B cell (primary cell): ENCODE measurements at regions not wholly inside any gene's neighbourhood (a gene's known extent, or its start where the extent isn't known, plus 50 kb on each side); places are given as distances from the start of the nearest gene placed in this dataset.
"Not testable (repeated sequence)": the region's sequence is repeated elsewhere in the genome, so short reads cannot be mapped to it uniquely, and the experiment has no call there.

Experiments
- ATAC-seq: fragments of 200-7000 bp; cut with Tn5 transposase; one replicate; pipeline ENCODE4 v1.10.0; 2021; ENCODE audit warnings: low read depth, mild to moderate bottlenecking, moderate number of reproducible peaks, moderate library complexity
- CTCF ChIA-PET: fragments of 350-600 bp; sonication (Branson Sonifier 250); formaldehyde crosslinking; loops from one replicate; lab custom pipeline; 2021; ENCODE audit warnings: antibody characterized with exemption, inconsistent platforms; lab: Charles Lee
- POLR2A ChIA-PET: fragments of 350-600 bp; sonication (Branson Sonifier 250); formaldehyde crosslinking; loops from one replicate; lab custom pipeline; 2021; ENCODE audit warnings: antibody characterized with exemption; lab: Charles Lee
- DNase-seq: peaks from one replicate; pipeline ENCODE4 v3.0.0; 2013
- H2AFZ ChIP-seq: 2 replicates; pipeline ENCODE4 v1.6.1; 2012; ENCODE audit warnings: mild to moderate bottlenecking, low read depth, low read length; ENCODE audit not compliant: insufficient read depth, poor library complexity, severe bottlenecking
- H3K27ac ChIP-seq, 2 donors: 1 replicate in 1 of 2; 2 replicates in 1 of 2; pipeline ENCODE4 v1.5.1; 2012 to 2013; ENCODE audit warnings: low read length in 2 of 2, mild to moderate bottlenecking in 2 of 2, moderate library complexity in 1 of 2
- H3K27me3 ChIP-seq, 4 experiments: fragments of 200-600 bp in 1 of 4; sonication (generic) in 1 of 4; replicated peaks in 1 of 4; 1 replicate in 2 of 4; 2 replicates in 2 of 4; pipeline versions ENCODE4 v1.6.1 to v1.7.0; 2013 to 2016; ENCODE audit warnings: low read length in 3 of 4, mild to moderate bottlenecking in 2 of 4, mixed read lengths in 1 of 4, moderate library complexity in 1 of 4; ENCODE audit not compliant: insufficient read depth in 4 of 4, control insufficient read depth in 3 of 4; ENCODE audit errors: control extremely low read depth in 1 of 4
- H3K36me3 ChIP-seq, 2 experiments: replicated peaks in 1 of 2; 1 replicate in 1 of 2; 2 replicates in 1 of 2; pipeline versions ENCODE4 v1.6.1 to v1.7.1; 2013; ENCODE audit warnings: low read length in 1 of 2; ENCODE audit not compliant: insufficient read depth in 2 of 2, control insufficient read depth in 1 of 2; ENCODE audit errors: control extremely low read depth in 1 of 2, extremely low read depth in 1 of 2
- H3K4me1 ChIP-seq, 2 donors: fragments of 200-600 bp in 1 of 2; sonication (generic) in 1 of 2; 1 replicate in 1 of 2; 2 replicates in 1 of 2; pipeline versions ENCODE4 v1.5.1 to v1.6.1; 2013 to 2017; ENCODE audit warnings: low read length in 2 of 2; ENCODE audit not compliant: control insufficient read depth in 2 of 2, insufficient read depth in 2 of 2
- H3K4me2 ChIP-seq: replicated peaks from 2 replicates; pipeline ENCODE3; 2012; ENCODE audit warnings: mild to moderate bottlenecking, low read depth, low read length; ENCODE audit not compliant: poor library complexity, severe bottlenecking
- H3K4me3 ChIP-seq, 5 experiments: fragments of 200-600 bp in 1 of 5; sonication (generic) in 1 of 5; 1 replicate in 3 of 5; 2 replicates in 2 of 5; pipeline versions ENCODE4 v1.5.1 to v1.7.0; 2011 to 2016; ENCODE audit warnings: low read length in 4 of 5, mild to moderate bottlenecking in 4 of 5, low read depth in 2 of 5, control low read depth in 1 of 5, moderate library complexity in 1 of 5; ENCODE audit not compliant: insufficient read depth in 1 of 5; ENCODE audit errors: control extremely low read depth in 1 of 5, extremely low read depth in 1 of 5
- H3K79me2 ChIP-seq: fragments of 200-600 bp; sonication (generic); one replicate; pipeline ENCODE4 v1.6.0; 2016; ENCODE audit warnings: low read length; ENCODE audit not compliant: control insufficient read depth, insufficient read depth
- H3K9ac ChIP-seq: fragments of 200-600 bp; sonication (generic); 2 replicates; pipeline ENCODE4 v1.6.1; 2017; ENCODE audit warnings: mild to moderate bottlenecking, low read length, moderate library complexity
- H3K9me3 ChIP-seq, 3 donors: one replicate each; pipeline versions ENCODE4 v1.6.1 to v1.7.1; 2013; ENCODE audit warnings: low read length in 2 of 3; ENCODE audit not compliant: control insufficient read depth in 2 of 3, insufficient read depth in 1 of 3; ENCODE audit errors: control extremely low read depth in 1 of 3
- H4K20me1 ChIP-seq: 2 replicates; pipeline ENCODE4 v1.6.0; 2012; ENCODE audit warnings: mild to moderate bottlenecking, low read length; ENCODE audit not compliant: insufficient read depth, control insufficient read depth, poor library complexity, severe bottlenecking
- H3K27ac Mint-ChIP-seq: one replicate; pipeline ENCODE4 v1.8.0; 2021; ENCODE audit warnings: mixed read lengths
- H3K27me3 Mint-ChIP-seq: one replicate; pipeline ENCODE4 v1.8.0; 2021; ENCODE audit warnings: mixed read lengths
- H3K4me1 Mint-ChIP-seq: one replicate; pipeline ENCODE4 v1.8.0; 2021; ENCODE audit warnings: mixed read lengths
- H3K4me3 Mint-ChIP-seq: one replicate; pipeline ENCODE4 v1.8.0; 2021; ENCODE audit warnings: mixed read lengths
- H3K9me3 Mint-ChIP-seq: one replicate; pipeline ENCODE4 v1.8.0; 2022; ENCODE audit warnings: mixed read lengths; ENCODE audit not compliant: insufficient read depth
- EZH2 ChIP-seq: IDR thresholded peaks from 2 replicates; pipeline ENCODE4 v1.6.1; 2012; ENCODE audit warnings: borderline replicate concordance, low read depth, mild to moderate bottlenecking, moderate library complexity, low read length; ENCODE audit not compliant: insufficient read depth, poor library complexity, severe bottlenecking
- WGBS: methylation state at CpG from one replicate; pipeline ENCODE4 v1.1.5; 2013; ENCODE audit warnings: missing lambda C conversion rate; ENCODE audit not compliant: insufficient coverage; 5-methylcytosine and 5-hydroxymethylcytosine counted together
- intact Hi-C: fragments of 100-400 bp; cut with micrococcal nuclease; formaldehyde crosslinking; loops from one replicate; pipeline ENCODE4 v1.10.0; 2022
- TF ChIP-seq, protein P1 (sequence below): fragments of 200-600 bp; IDR thresholded peaks from one replicate; pipeline ENCODE4 v1.8.0; 2022; ENCODE audit warnings: antibody characterized with exemption, mild to moderate bottlenecking

DNA sequence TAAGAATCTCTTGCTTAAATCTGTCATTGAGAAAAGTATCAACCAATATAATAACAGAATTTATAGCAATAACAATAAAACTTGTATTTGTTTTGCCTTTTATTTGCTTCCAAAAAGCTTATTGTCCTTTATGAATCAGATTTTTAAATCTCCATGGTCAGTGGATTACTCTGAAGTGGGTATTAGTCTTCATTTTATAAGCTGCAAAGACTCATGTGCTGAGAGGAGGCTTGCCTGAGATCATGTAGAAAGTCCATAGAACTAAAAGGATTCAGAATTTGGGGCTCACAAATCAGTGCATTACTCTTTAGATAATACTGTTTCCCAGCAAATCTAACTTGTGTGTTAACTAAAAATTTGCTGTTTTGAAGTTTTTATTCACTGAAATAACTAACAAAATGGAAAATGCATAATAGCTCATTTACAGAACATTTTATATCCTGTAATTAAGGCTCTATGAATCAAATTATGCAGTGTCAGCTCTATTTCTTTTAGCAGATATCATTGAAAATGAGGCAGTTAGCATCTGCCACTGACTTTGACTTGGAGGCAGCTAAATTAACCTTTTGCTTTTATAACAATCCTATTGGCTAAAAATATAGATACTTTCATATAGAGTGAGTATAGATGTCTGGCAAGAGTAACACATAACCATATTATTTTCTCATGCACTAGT lies 781.1 kb upstream of the CITED2 start:
- Histone ChIP-seq H3K9me3 (no peaks in the 10 kb centered on the region), H3K4me3 (no peak overlapping the region), H3K4me2 (no peak overlapping the region), H3K79me2 (no peaks in the 10 kb centered on the region), H4K20me1 (no peaks in the 10 kb centered on the region), H3K36me3 (no peaks in the 10 kb centered on the region), H3K9ac (no peak overlapping the region), H3K27me3 (no peaks in the 10 kb centered on the region), H2AFZ (no peak overlapping the region), H3K27ac (no peak overlapping the region), H3K4me1 (no peaks in the 10 kb centered on the region)
- Mint-ChIP-seq H3K9me3 (no peaks in the 10 kb centered on the region), H3K4me1 (no peaks in the 10 kb centered on the region), H3K27me3 (no peaks in the 10 kb centered on the region), H3K4me3 (no peak overlapping the region), H3K27ac (no peak overlapping the region)
- no peak for TF ChIP-seq EZH2
- TF ChIP-seq, protein P1, sequence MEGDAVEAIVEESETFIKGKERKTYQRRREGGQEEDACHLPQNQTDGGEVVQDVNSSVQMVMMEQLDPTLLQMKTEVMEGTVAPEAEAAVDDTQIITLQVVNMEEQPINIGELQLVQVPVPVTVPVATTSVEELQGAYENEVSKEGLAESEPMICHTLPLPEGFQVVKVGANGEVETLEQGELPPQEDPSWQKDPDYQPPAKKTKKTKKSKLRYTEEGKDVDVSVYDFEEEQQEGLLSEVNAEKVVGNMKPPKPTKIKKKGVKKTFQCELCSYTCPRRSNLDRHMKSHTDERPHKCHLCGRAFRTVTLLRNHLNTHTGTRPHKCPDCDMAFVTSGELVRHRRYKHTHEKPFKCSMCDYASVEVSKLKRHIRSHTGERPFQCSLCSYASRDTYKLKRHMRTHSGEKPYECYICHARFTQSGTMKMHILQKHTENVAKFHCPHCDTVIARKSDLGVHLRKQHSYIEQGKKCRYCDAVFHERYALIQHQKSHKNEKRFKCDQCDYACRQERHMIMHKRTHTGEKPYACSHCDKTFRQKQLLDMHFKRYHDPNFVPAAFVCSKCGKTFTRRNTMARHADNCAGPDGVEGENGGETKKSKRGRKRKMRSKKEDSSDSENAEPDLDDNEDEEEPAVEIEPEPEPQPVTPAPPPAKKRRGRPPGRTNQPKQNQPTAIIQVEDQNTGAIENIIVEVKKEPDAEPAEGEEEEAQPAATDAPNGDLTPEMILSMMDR, result no peak
- intact Hi-C loops, result no loop called here
- ChIA-PET POLR2A (no interaction called here), CTCF (no interaction called here)
- DNase-seq, result no peak
- ATAC-seq, result no peak

DNA sequence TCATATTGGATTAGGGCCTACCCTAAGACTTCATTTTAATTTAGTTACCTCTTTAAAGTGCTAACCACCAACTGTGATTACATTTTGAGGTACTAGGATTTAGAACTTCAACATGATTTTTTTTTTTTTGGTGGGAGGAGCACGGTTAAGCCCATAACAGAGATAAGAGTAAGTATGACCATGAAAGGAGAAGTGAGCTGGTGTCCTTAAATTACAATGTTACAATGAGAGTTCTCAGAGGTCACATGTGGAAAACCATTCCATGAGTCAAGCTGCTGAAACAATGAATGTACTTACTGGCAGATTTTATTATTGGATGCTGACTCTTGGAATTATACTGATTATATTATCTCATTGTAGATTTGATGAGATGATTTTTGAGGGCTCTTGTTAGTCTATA lies 779.3 kb upstream of the CITED2 start:
- Histone ChIP-seq H3K79me2 (no peaks in the 10 kb centered on the region), H3K4me2 (no peak overlapping the region), H3K4me3 (no peak overlapping the region), H3K9ac (no peak overlapping the region), H3K27me3 (no peaks in the 10 kb centered on the region), H3K36me3 (no peaks in the 10 kb centered on the region), H3K4me1 (no peaks in the 10 kb centered on the region), H4K20me1 (no peaks in the 10 kb centered on the region), H3K9me3 (peaks cover 0 to under 1% (median 0%) of the 10 kb centered on the region in 3 donors), H2AFZ (no peak overlapping the region), H3K27ac (no peak overlapping the region)
- no peak for TF ChIP-seq EZH2
- TF ChIP-seq, protein P1, result no peak
- ChIA-PET CTCF (no interaction called here), POLR2A (no interaction called here)
- DNase-seq (no peak), ATAC-seq (no peak)
- Mint-ChIP-seq H3K9me3 (no peaks in the 10 kb centered on the region), H3K27me3 (no peaks in the 10 kb centered on the region), H3K4me3 (no peak overlapping the region), H3K27ac (no peak overlapping the region), H3K4me1 (no peaks in the 10 kb centered on the region)
- intact Hi-C loops, result no loop called here
- no CpG with 5 or more reads among the region's 1 CpG for WGBS

- DNase-seq, ATAC-seq, H3K4me1 ChIP-seq: not testable (repeated sequence)
These were observed 773.7 kb upstream of the CITED2 start for GRCh38 chr6:140147825-140148814.

More at GRCh38 chr6:140147825-140148814, 773.7 kb upstream of the CITED2 start:
- H3K9me3 ChIP-seq, H3K4me2 ChIP-seq, CTCF ChIA-PET, H3K27me3 ChIP-seq, POLR2A ChIA-PET, H3K27ac Mint-ChIP-seq, H3K4me1 Mint-ChIP-seq, H3K4me3 ChIP-seq, H3K36me3 ChIP-seq, H3K4me3 Mint-ChIP-seq, H3K9me3 Mint-ChIP-seq, H3K79me2 ChIP-seq, H3K9ac ChIP-seq, H2AFZ ChIP-seq, H3K27me3 Mint-ChIP-seq, H3K27ac ChIP-seq, intact Hi-C loops, H4K20me1 ChIP-seq: not testable (repeated sequence)
- WGBS, result 97% methylated on average over 58 of the region's 67 CpGs
